GM10248 (cell line): ENCODE measurements at regions not wholly inside any gene's neighbourhood (a gene's known extent, or its start where the extent isn't known, plus 50 kb on each side); places are given as distances from the start of the nearest gene placed in this dataset.

Source experiments
- CTCF ChIA-PET: fragments of 300-600 bp; sonication (Branson Sonifier 250); formaldehyde crosslinking; extraction: SDS; loops from one replicate; lab custom pipeline; 2021; ENCODE audit warnings: antibody characterized with exemption; lab: Yijun Ruan, JAX
- POLR2A ChIA-PET: fragments of 350-650 bp; sonication (Branson Sonifier 250); formaldehyde crosslinking; extraction: SDS; loops from one replicate; lab custom pipeline; 2020; ENCODE audit warnings: antibody characterized with exemption; lab: Yijun Ruan, JAX
- DNase-seq: peaks from one replicate; pipeline ENCODE4 v3.0.0; 2012; ENCODE audit errors: extremely low spot score
- TF ChIP-seq, protein P1 (sequence below): IDR thresholded peaks from 2 replicates; pipeline ENCODE4 v1.5.1; 2012; ENCODE audit warnings: mild to moderate bottlenecking, low read depth; ENCODE audit errors: extremely low read depth, missing control alignments, control extremely low read depth

DNA sequence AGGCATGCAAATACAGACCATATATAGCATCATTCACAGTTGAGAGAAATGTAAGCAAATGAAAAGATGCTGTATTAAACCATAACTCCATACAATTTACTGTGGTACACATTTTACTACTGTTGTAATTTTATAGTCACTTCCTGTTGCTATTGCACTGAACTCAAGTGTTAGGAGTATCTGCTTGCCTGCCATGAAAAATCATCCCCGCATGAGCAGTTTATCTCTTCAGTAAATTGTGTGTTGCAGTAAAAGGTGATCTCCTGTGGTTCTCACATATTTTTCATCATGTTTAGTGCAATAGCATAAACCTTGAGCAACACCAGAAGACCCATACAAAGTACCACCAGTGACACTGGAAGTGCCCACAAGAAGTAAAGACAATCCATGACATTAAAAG is 1153.4 kb downstream of the FAT4 start:
- ChIA-PET POLR2A (no interaction called here), CTCF (no interaction called here)
- no peak for DNase-seq
- TF ChIP-seq, protein P1, sequence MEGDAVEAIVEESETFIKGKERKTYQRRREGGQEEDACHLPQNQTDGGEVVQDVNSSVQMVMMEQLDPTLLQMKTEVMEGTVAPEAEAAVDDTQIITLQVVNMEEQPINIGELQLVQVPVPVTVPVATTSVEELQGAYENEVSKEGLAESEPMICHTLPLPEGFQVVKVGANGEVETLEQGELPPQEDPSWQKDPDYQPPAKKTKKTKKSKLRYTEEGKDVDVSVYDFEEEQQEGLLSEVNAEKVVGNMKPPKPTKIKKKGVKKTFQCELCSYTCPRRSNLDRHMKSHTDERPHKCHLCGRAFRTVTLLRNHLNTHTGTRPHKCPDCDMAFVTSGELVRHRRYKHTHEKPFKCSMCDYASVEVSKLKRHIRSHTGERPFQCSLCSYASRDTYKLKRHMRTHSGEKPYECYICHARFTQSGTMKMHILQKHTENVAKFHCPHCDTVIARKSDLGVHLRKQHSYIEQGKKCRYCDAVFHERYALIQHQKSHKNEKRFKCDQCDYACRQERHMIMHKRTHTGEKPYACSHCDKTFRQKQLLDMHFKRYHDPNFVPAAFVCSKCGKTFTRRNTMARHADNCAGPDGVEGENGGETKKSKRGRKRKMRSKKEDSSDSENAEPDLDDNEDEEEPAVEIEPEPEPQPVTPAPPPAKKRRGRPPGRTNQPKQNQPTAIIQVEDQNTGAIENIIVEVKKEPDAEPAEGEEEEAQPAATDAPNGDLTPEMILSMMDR: no peak

DNA sequence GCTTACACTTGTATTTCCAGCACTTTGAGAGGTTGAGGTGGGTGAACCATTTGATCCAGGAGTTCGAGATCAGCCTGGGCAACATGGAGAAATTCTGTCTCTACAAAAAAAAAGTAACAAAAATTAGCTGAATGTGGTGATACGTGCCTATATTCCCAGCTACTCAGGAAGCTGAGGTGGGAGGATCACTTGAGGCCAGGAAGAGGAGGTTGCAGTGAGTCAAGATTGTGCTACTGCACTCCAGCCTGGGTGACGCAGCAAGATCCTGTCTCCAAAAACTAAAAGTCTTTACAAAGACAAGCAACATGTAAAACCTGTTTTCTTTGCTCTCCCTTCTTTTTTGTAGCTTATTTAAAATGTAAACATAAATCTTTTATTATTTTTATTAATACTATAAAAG is 1156.1 kb downstream of the FAT4 start:
- ChIA-PET POLR2A (no interaction called here), CTCF (interaction anchor here (1.3 to 1.4 kb wide), 2 partner anchors 15 to 112 kb away, joined by 3 read pairs; no protein-coding TSS in a partner anchor)
- TF ChIP-seq, protein P1: no peak
- no peak for DNase-seq

DNA sequence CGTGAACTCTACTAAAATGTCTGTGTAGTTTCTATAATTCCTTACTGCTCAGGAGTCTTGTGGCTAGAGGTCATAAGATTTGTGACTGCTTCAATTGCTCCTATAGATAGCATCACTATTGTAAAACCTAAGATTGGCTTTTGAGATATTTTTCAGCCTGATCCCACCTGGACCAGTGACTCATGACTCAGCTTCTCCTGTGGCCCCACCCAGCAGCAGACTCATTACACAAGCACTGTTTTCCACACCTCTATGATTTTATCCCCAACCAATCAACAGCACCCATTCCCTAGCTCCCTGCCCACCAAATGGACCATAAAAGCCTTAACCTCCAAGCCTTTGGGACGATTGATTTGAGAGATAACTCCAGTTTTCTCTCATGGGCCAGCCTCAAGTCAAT is 1157.0 kb upstream of the INTU start:
- no peak for DNase-seq
- CTCF ChIA-PET: interaction anchor here (1.2 to 1.6 kb wide), 2 partner anchors 11 to 19 kb away, joined by 3 read pairs; no protein-coding TSS in a partner anchor
- TF ChIP-seq, protein P1: no peak
- POLR2A ChIA-PET: no interaction called here

DNA sequence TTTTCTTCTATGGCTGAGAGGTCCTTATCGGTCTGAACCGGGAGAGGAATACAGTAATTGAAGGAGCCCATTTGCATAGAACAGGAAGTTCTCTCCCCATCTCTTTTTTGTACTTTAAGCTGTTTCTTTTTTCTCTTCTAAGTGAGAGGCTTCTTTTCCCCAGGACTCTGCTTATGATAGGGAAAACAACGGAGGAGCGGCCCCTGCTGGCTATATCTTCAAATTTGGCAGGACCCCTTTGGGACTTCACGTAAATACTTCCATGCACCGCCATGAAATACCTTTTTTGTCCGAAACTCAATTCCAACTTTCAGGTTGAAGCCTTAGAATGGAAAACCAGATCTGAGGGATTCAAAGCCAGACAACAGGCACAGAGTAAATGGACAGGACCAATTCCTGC is 1153.0 kb upstream of the INTU start:
- DNase-seq: no peak
- CTCF ChIA-PET: no interaction called here
- POLR2A ChIA-PET: no interaction called here
- TF ChIP-seq, protein P1: no peak

DNA sequence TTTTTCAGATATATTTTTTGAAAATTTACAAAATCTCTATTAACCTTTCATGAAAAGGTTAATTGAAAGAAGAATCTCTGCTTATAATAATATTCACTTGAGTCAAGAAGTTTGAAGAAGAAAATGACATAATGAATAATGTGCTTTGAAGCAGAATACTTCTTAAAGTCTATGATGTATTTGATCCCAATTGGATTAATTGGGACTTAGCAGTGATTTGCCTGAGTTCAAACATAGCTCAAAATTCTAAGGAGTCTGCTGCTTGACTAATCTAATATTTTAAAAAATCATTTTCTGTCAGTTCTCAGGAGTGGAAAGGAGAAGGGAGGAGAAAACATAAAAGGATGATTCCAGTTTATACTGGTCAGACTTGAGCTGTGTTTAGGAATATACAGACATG is 1150.4 kb upstream of the INTU start:
- CTCF ChIA-PET: no interaction called here
- TF ChIP-seq, protein P1: no peak
- POLR2A ChIA-PET: no interaction called here
- no peak for DNase-seq

DNA sequence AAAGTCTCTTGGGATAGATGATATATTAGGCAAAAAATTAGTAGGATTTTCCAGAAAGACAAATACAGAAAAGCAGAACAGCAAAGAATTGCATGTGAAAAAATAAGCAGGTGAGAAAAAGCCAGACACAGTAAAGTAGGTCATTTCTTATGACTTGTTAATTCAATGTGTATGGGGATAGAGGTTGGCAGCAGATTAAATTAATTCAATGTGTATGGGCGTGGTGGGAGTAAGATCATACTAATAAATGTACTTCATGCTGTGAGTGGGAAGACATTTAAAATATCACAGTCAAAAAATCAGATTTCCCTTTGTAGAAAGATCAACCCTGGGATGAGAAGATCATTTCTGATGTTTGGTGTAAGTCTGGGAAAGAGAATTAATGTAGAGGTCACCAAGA is 1146.4 kb upstream of the INTU start:
- ChIA-PET CTCF (interaction anchor here (1.0 kb wide), 1 partner anchor 11 kb away, joined by 3 read pairs; no protein-coding TSS in a partner anchor), POLR2A (no interaction called here)
- TF ChIP-seq, protein P1: no peak
- DNase-seq: no peak
